HFFc6 (cell line): ENCODE measurements at regions not wholly inside any gene's neighbourhood (a gene's known extent, or its start where the extent isn't known, plus 50 kb on each side); places are given as distances from the start of the nearest gene placed in this dataset.
A peak's percentile ranks its signal among the peaks of the same experiment; 100 is the strongest.
"Not testable (repeated sequence)": the region's sequence is repeated elsewhere in the genome, so short reads cannot be mapped to it uniquely, and the experiment has no call there.

ENCODE experiments used
- DNase-seq: peaks from one replicate; pipeline ENCODE4 v3.0.0-alpha.2; 2018
- H3K27ac Mint-ChIP-seq: 2 replicates; pipeline ENCODE4 v1.8.0; 2020; ENCODE audit warnings: mild to moderate bottlenecking, mixed read lengths
- H3K27me3 Mint-ChIP-seq: 2 replicates; pipeline ENCODE4 v1.8.0; 2021; ENCODE audit warnings: mild to moderate bottlenecking, moderate library complexity, mixed read lengths; ENCODE audit not compliant: insufficient read depth
- H3K36me3 Mint-ChIP-seq: 2 replicates; pipeline ENCODE4 v1.8.0; 2021; ENCODE audit warnings: low read depth, mixed read lengths
- H3K4me1 Mint-ChIP-seq: 2 replicates; pipeline ENCODE4 v1.8.0; 2020; ENCODE audit warnings: low read depth, mixed read lengths
- H3K4me3 Mint-ChIP-seq: 2 replicates; pipeline ENCODE4 v1.8.0; 2020; ENCODE audit warnings: mild to moderate bottlenecking, moderate library complexity, mixed read lengths
- H3K9me3 Mint-ChIP-seq: 2 replicates; pipeline ENCODE4 v1.8.0; 2020; ENCODE audit warnings: mild to moderate bottlenecking, mixed read lengths
- TF ChIP-seq, protein P1 (sequence below): fragments of 200-600 bp; sonication (generic); IDR thresholded peaks from 2 replicates; pipeline ENCODE4 v1.5.0; 2021; ENCODE audit warnings: antibody characterized with exemption, mild to moderate bottlenecking

- Mint-ChIP-seq H3K36me3 (peaks cover 35% of the 10 kb centered on the region), H3K4me3 (no peak overlapping the region), H3K27ac (peak overlapping the region; percentile 42; the same call in 1 of the 2 replicates), H3K4me1 (peaks cover 57% of the 10 kb centered on the region), H3K9me3 (no peaks in the 10 kb centered on the region), H3K27me3 (peaks cover 3% of the 10 kb centered on the region)
- TF ChIP-seq, protein P1, sequence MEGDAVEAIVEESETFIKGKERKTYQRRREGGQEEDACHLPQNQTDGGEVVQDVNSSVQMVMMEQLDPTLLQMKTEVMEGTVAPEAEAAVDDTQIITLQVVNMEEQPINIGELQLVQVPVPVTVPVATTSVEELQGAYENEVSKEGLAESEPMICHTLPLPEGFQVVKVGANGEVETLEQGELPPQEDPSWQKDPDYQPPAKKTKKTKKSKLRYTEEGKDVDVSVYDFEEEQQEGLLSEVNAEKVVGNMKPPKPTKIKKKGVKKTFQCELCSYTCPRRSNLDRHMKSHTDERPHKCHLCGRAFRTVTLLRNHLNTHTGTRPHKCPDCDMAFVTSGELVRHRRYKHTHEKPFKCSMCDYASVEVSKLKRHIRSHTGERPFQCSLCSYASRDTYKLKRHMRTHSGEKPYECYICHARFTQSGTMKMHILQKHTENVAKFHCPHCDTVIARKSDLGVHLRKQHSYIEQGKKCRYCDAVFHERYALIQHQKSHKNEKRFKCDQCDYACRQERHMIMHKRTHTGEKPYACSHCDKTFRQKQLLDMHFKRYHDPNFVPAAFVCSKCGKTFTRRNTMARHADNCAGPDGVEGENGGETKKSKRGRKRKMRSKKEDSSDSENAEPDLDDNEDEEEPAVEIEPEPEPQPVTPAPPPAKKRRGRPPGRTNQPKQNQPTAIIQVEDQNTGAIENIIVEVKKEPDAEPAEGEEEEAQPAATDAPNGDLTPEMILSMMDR: no peak
- no peak for DNase-seq
Observed at GRCh38 chr1:201641524-201642253, 102.8 kb downstream of the NAV1 start.

DNA sequence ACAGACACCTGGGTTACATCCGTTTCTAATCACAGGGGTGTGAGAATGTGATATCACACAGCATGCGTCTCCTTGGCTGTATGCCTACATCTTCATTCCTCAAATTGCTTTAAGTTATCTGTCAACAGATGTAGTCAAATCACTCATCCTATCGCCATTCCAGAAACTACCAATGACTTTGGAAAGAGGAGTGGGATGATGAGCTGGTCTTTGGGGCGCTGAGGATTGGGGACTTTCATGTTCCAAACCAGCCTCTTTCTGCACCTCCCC is 104.8 kb downstream of the NAV1 start:
- Mint-ChIP-seq H3K4me1 (peaks cover 58% of the 10 kb centered on the region), H3K36me3 (peaks cover 35% of the 10 kb centered on the region), H3K27me3 (peaks cover 4% of the 10 kb centered on the region), H3K27ac (0 out of 2 replicates have a peak overlapping the region, but pooled peaks have one; percentile 42), H3K9me3 (no peaks in the 10 kb centered on the region), H3K4me3 (no peak overlapping the region)
- no peak for DNase-seq
- TF ChIP-seq, protein P1: no peak

DNA sequence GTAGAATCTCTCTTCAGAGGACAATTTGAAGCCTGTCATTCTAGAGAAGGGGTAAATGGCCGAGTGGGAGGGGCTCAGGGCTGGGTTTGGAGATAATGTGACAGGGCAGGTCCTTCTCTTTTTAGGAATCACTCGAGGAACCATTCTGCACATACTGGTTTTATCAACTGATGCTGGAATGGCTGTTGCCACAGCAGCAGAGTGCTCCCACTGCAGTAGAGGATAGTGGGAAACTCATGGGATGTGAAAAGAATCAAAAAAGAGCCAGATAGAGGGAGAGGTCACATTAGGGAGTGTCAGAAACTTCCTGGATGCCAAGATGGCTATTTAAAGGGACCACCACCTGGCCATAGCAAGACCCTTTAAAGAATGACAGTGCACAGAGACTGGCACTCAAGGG is 105.3 kb downstream of the NAV1 start:
- no peak overlapping the region for H3K4me3 Mint-ChIP-seq

DNA sequence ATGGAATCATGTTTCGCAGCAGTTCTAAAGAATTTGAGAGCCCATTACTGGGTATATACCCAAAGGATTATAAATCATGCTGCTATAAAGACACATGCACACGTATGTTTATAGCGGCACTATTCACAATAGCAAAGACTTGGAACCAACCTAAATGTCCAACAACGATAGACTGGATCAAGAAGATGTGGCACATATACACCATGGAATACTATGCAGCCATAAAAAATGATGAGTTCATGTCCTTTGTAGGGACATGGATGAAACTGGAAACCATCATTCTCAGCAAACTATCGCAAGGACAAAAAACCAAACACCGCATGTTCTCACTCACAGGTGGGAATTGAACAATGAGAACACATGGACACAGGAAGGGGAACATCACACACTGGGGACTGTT is 106.1 kb downstream of the NAV1 start:
- not testable (repeated sequence) for H3K27ac Mint-ChIP-seq, H3K4me3 Mint-ChIP-seq, H3K27me3 Mint-ChIP-seq, H3K9me3 Mint-ChIP-seq, DNase-seq
- Mint-ChIP-seq H3K4me1 (peaks cover 54% of the 10 kb centered on the region), H3K36me3 (peaks cover 32% of the 10 kb centered on the region)

More for the DNA sequence above, 105.3 kb downstream of the NAV1 start:
- Mint-ChIP-seq H3K4me1 (peaks cover 58% of the 10 kb centered on the region), H3K9me3 (no peaks in the 10 kb centered on the region), H3K27ac (peak overlapping the region; percentile 42; the same call in 1 of the 2 replicates), H3K36me3 (peaks cover 35% of the 10 kb centered on the region), H3K27me3 (peaks cover 4% of the 10 kb centered on the region)
- TF ChIP-seq, protein P1: no peak
- DNase-seq: no peak

DNA sequence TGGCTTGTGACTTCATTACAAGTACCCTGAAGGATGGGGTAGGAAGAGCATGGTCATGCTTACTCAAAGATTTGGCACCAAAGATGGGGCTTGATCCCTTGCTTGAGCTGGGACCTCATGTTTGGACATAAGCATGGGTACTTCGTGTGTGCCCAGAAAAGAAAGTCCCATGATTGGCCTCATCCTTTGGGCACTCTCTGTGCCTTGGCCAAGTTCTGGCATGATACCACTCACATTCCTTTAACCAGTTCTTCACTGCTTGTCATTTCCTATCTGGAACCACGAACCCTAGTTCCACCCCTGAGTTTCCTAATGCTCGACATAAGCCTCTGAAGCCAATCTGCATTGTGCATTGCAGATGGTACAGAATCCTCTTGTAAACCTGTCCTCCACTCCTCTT is 107.0 kb downstream of the NAV1 start:
- H3K27me3 Mint-ChIP-seq: peaks cover 4% of the 10 kb centered on the region
- no peak for DNase-seq

DNA sequence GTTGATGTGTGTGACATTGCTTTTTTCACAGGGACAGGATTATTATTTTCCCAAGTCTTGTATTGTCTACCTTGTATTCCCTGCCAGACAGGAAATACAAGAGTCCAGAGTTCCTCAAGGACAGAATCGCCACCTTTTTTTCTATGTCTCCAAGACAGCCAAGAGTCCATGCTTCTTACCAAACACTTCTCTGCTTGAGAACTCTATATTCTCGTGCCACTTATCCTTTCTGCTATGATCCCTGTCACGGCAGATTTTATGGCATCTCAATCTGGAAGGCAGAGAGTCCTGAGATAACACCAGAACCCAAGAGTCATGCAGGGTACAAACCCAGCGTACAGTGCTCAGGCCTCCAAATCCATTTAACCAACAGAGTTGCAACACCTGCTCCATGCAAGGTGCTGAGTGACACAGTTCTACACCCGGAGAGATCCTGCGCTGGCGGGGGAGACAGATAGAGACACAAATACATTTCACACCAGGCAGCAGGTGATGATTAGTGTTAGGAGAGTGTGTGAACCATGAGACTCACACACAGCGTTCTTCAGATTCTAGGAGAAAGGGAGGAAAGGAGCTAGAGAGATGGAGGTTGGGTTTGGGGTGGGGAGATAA is 107.6 kb downstream of the NAV1 start:
- H3K36me3 Mint-ChIP-seq: peaks cover 29% of the 10 kb centered on the region
- no peaks in the 10 kb centered on the region for H3K9me3 Mint-ChIP-seq
- TF ChIP-seq, protein P1: no peak
- peaks cover 52% of the 10 kb centered on the region for H3K4me1 Mint-ChIP-seq
- peak overlapping the region; percentile 56 for H3K27ac Mint-ChIP-seq
- H3K4me3 Mint-ChIP-seq: no peak overlapping the region
- peaks cover 2% of the 10 kb centered on the region for H3K27me3 Mint-ChIP-seq
- DNase-seq: no peak

More for the DNA sequence above, 107.0 kb downstream of the NAV1 start:
- Mint-ChIP-seq H3K4me1 (peaks cover 50% of the 10 kb centered on the region), H3K4me3 (no peak overlapping the region), H3K27ac (peak overlapping the region; percentile 56), H3K9me3 (no peaks in the 10 kb centered on the region), H3K36me3 (peaks cover 29% of the 10 kb centered on the region)
- TF ChIP-seq, protein P1: no peak
